B cell (primary cell): ENCODE measurements at regions not wholly inside any gene's neighbourhood (a gene's known extent, or its start where the extent isn't known, plus 50 kb on each side); places are given as distances from the start of the nearest gene placed in this dataset.

Experiments used
- ATAC-seq: fragments of 200-7000 bp; cut with Tn5 transposase; one replicate; pipeline ENCODE4 v1.10.0; 2021; ENCODE audit warnings: low read depth, mild to moderate bottlenecking, moderate number of reproducible peaks, moderate library complexity
- CTCF ChIA-PET: fragments of 350-600 bp; sonication (Branson Sonifier 250); formaldehyde crosslinking; loops from one replicate; lab custom pipeline; 2021; ENCODE audit warnings: antibody characterized with exemption, inconsistent platforms; lab: Charles Lee
- POLR2A ChIA-PET: fragments of 350-600 bp; sonication (Branson Sonifier 250); formaldehyde crosslinking; loops from one replicate; lab custom pipeline; 2021; ENCODE audit warnings: antibody characterized with exemption; lab: Charles Lee
- DNase-seq: peaks from one replicate; pipeline ENCODE4 v3.0.0; 2013
- H2AFZ ChIP-seq: 2 replicates; pipeline ENCODE4 v1.6.1; 2012; ENCODE audit warnings: mild to moderate bottlenecking, low read depth, low read length; ENCODE audit not compliant: insufficient read depth, poor library complexity, severe bottlenecking
- H3K27ac ChIP-seq, 2 donors: 1 replicate in 1 of 2; 2 replicates in 1 of 2; pipeline ENCODE4 v1.5.1; 2012 to 2013; ENCODE audit warnings: low read length in 2 of 2, mild to moderate bottlenecking in 2 of 2, moderate library complexity in 1 of 2
- H3K27me3 ChIP-seq, 4 experiments: fragments of 200-600 bp in 1 of 4; sonication (generic) in 1 of 4; replicated peaks in 1 of 4; 1 replicate in 2 of 4; 2 replicates in 2 of 4; pipeline versions ENCODE4 v1.6.1 to v1.7.0; 2013 to 2016; ENCODE audit warnings: low read length in 3 of 4, mild to moderate bottlenecking in 2 of 4, mixed read lengths in 1 of 4, moderate library complexity in 1 of 4; ENCODE audit not compliant: insufficient read depth in 4 of 4, control insufficient read depth in 3 of 4; ENCODE audit errors: control extremely low read depth in 1 of 4
- H3K36me3 ChIP-seq, 2 experiments: replicated peaks in 1 of 2; 1 replicate in 1 of 2; 2 replicates in 1 of 2; pipeline versions ENCODE4 v1.6.1 to v1.7.1; 2013; ENCODE audit warnings: low read length in 1 of 2; ENCODE audit not compliant: insufficient read depth in 2 of 2, control insufficient read depth in 1 of 2; ENCODE audit errors: control extremely low read depth in 1 of 2, extremely low read depth in 1 of 2
- H3K4me1 ChIP-seq, 2 donors: fragments of 200-600 bp in 1 of 2; sonication (generic) in 1 of 2; 1 replicate in 1 of 2; 2 replicates in 1 of 2; pipeline versions ENCODE4 v1.5.1 to v1.6.1; 2013 to 2017; ENCODE audit warnings: low read length in 2 of 2; ENCODE audit not compliant: control insufficient read depth in 2 of 2, insufficient read depth in 2 of 2
- H3K4me2 ChIP-seq: replicated peaks from 2 replicates; pipeline ENCODE3; 2012; ENCODE audit warnings: mild to moderate bottlenecking, low read depth, low read length; ENCODE audit not compliant: poor library complexity, severe bottlenecking
- H3K4me3 ChIP-seq, 5 experiments: fragments of 200-600 bp in 1 of 5; sonication (generic) in 1 of 5; 1 replicate in 3 of 5; 2 replicates in 2 of 5; pipeline versions ENCODE4 v1.5.1 to v1.7.0; 2011 to 2016; ENCODE audit warnings: low read length in 4 of 5, mild to moderate bottlenecking in 4 of 5, low read depth in 2 of 5, control low read depth in 1 of 5, moderate library complexity in 1 of 5; ENCODE audit not compliant: insufficient read depth in 1 of 5; ENCODE audit errors: control extremely low read depth in 1 of 5, extremely low read depth in 1 of 5
- H3K79me2 ChIP-seq: fragments of 200-600 bp; sonication (generic); one replicate; pipeline ENCODE4 v1.6.0; 2016; ENCODE audit warnings: low read length; ENCODE audit not compliant: control insufficient read depth, insufficient read depth
- H3K9ac ChIP-seq: fragments of 200-600 bp; sonication (generic); 2 replicates; pipeline ENCODE4 v1.6.1; 2017; ENCODE audit warnings: mild to moderate bottlenecking, low read length, moderate library complexity
- H3K9me3 ChIP-seq, 3 donors: one replicate each; pipeline versions ENCODE4 v1.6.1 to v1.7.1; 2013; ENCODE audit warnings: low read length in 2 of 3; ENCODE audit not compliant: control insufficient read depth in 2 of 3, insufficient read depth in 1 of 3; ENCODE audit errors: control extremely low read depth in 1 of 3
- H4K20me1 ChIP-seq: 2 replicates; pipeline ENCODE4 v1.6.0; 2012; ENCODE audit warnings: mild to moderate bottlenecking, low read length; ENCODE audit not compliant: insufficient read depth, control insufficient read depth, poor library complexity, severe bottlenecking
- H3K27ac Mint-ChIP-seq: one replicate; pipeline ENCODE4 v1.8.0; 2021; ENCODE audit warnings: mixed read lengths
- H3K27me3 Mint-ChIP-seq: one replicate; pipeline ENCODE4 v1.8.0; 2021; ENCODE audit warnings: mixed read lengths
- H3K4me1 Mint-ChIP-seq: one replicate; pipeline ENCODE4 v1.8.0; 2021; ENCODE audit warnings: mixed read lengths
- H3K4me3 Mint-ChIP-seq: one replicate; pipeline ENCODE4 v1.8.0; 2021; ENCODE audit warnings: mixed read lengths
- H3K9me3 Mint-ChIP-seq: one replicate; pipeline ENCODE4 v1.8.0; 2022; ENCODE audit warnings: mixed read lengths; ENCODE audit not compliant: insufficient read depth
- CTCF ChIP-seq: fragments of 200-600 bp; IDR thresholded peaks from one replicate; pipeline ENCODE4 v1.8.0; 2022; ENCODE audit warnings: antibody characterized with exemption, mild to moderate bottlenecking
- EZH2 ChIP-seq: IDR thresholded peaks from 2 replicates; pipeline ENCODE4 v1.6.1; 2012; ENCODE audit warnings: borderline replicate concordance, low read depth, mild to moderate bottlenecking, moderate library complexity, low read length; ENCODE audit not compliant: insufficient read depth, poor library complexity, severe bottlenecking
- WGBS: methylation state at CpG from one replicate; pipeline ENCODE4 v1.1.5; 2013; ENCODE audit warnings: missing lambda C conversion rate; ENCODE audit not compliant: insufficient coverage; 5-methylcytosine and 5-hydroxymethylcytosine counted together
- intact Hi-C: fragments of 100-400 bp; cut with micrococcal nuclease; formaldehyde crosslinking; loops from one replicate; pipeline ENCODE4 v1.10.0; 2022

- H3K4me1 Mint-ChIP-seq = no peaks in the 10 kb centered on the region
- Histone ChIP-seq H4K20me1 (no peaks in the 10 kb centered on the region), H3K36me3 (no peaks in the 10 kb centered on the region), H3K79me2 (no peaks in the 10 kb centered on the region), H3K9me3 (peaks cover 0 to 5% (median 0%) of the 10 kb centered on the region in 3 donors), H3K9ac (no peak overlapping the region), H3K4me2 (no peak overlapping the region), H3K27me3 (peaks cover 0 to 12% (median 2%) of the 10 kb centered on the region in 4 experiments), H2AFZ (no peak overlapping the region), H3K4me3 (no peak overlapping the region), H3K4me1 (no peaks in the 10 kb centered on the region), H3K27ac (no peak overlapping the region)
- H3K4me3 Mint-ChIP-seq = no peak overlapping the region
- ChIA-PET POLR2A (no interaction called here), CTCF (no interaction called here)
- ATAC-seq (no peak), DNase-seq (no peak)
- peaks cover 41% of the 10 kb centered on the region for H3K27me3 Mint-ChIP-seq
- H3K9me3 Mint-ChIP-seq = no peaks in the 10 kb centered on the region
- no peak overlapping the region for H3K27ac Mint-ChIP-seq
- 43% methylated on average over 7 of the region's 13 CpGs for WGBS
- TF ChIP-seq EZH2 (no peak), CTCF (no peak)
- intact Hi-C loops = no loop called here
Measured at GRCh38 chr1:8137481-8138244, 111.6 kb upstream of the ERRFI1 start.

DNA sequence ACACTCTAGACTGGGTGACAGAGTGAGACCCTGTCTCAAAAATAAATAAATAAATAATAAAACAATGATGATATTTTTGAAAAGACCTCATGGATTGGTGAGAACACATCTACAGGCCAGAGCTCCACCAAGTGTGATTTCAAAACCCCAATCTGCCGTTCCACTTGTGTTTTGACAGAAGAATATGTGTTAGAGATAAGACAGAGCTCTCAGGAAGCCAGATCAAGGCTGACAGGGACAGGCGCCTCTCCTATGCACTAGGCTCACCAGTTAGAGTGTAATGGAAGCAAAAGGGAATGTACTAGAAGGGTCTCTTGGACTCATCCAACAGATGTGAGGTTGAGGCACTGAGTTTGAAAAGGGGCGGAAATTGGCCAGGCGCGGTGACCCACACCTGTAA lies 110.7 kb upstream of the ERRFI1 start:
- H3K27me3 ChIP-seq = peaks cover 0 to 12% (median 2%) of the 10 kb centered on the region in 4 experiments
- no peak for ATAC-seq
- H3K79me2 ChIP-seq = no peaks in the 10 kb centered on the region
- intact Hi-C loops = no loop called here
- no peak overlapping the region for H3K4me3 ChIP-seq
- no peaks in the 10 kb centered on the region for H3K4me1 Mint-ChIP-seq
- POLR2A ChIA-PET = no interaction called here
- no peak overlapping the region for H3K4me3 Mint-ChIP-seq
- no peak overlapping the region for H3K27ac ChIP-seq
- no peak overlapping the region for H2AFZ ChIP-seq
- H4K20me1 ChIP-seq = no peaks in the 10 kb centered on the region
- peaks cover 47% of the 10 kb centered on the region for H3K27me3 Mint-ChIP-seq
- no peaks in the 10 kb centered on the region for H3K4me1 ChIP-seq
- CTCF ChIA-PET = no interaction called here
- no peaks in the 10 kb centered on the region for H3K36me3 ChIP-seq
- 86% methylated on average over 5 of the region's 5 CpGs for WGBS
- H3K27ac Mint-ChIP-seq = no peak overlapping the region
- H3K9me3 Mint-ChIP-seq = no peaks in the 10 kb centered on the region
- no peak overlapping the region for H3K4me2 ChIP-seq
- H3K9me3 ChIP-seq = peaks cover 0 to 5% (median 0%) of the 10 kb centered on the region in 3 donors
- TF ChIP-seq CTCF (no peak), EZH2 (no peak)
- no peak overlapping the region for H3K9ac ChIP-seq
- no peak for DNase-seq
